ENCODE measurements at regions not wholly inside any gene's neighbourhood (a gene's known extent, or its start where the extent isn't known, plus 50 kb on each side); places are given as distances from the start of the nearest gene placed in this dataset.
"Not testable (repeated sequence)": the region's sequence is repeated elsewhere in the genome, so short reads cannot be mapped to it uniquely, and the experiment has no call there.

- DNase-seq, result no peak
Observed at GRCh38 chr1:58180537-58180936, 366.0 kb downstream of the OMA1 start.

GRCh38 chr1:58169160-58169559, 377.4 kb downstream of the OMA1 start:
- DNase-seq, result not testable (repeated sequence)

GRCh38 chr1:58167131-58167530, 379.4 kb downstream of the OMA1 start:
- not testable (repeated sequence) for DNase-seq

- DNase-seq, result no peak
Observed at GRCh38 chr1:58166417-58166816, 380.1 kb downstream of the OMA1 start.

GRCh38 chr1:58165073-58165472, 381.5 kb downstream of the OMA1 start:
- DNase-seq, result no peak

GRCh38 chr1:58162952-58163550, 383.5 kb downstream of the OMA1 start:
- DNase-seq, result no peak

GRCh38 chr1:58159434-58159830, 387.1 kb downstream of the OMA1 start:
- DNase-seq, result no peak

- DNase-seq, result no peak
Observed at GRCh38 chr1:58158506-58159433, 387.8 kb downstream of the OMA1 start.

GRCh38 chr1:58158016-58158415, 388.5 kb downstream of the OMA1 start:
- DNase-seq, result no peak

- no peak for DNase-seq
Observed at GRCh38 chr1:58157256-58157655, 389.3 kb downstream of the OMA1 start.

GRCh38 chr1:58156831-58157230, 389.7 kb downstream of the OMA1 start:
- no peak for DNase-seq

- no peak for DNase-seq
Observed at GRCh38 chr1:58156124-58156468, 390.4 kb downstream of the OMA1 start.

- no peak for DNase-seq
Observed at GRCh38 chr1:58155418-58156123, 391.0 kb downstream of the OMA1 start.

GRCh38 chr1:58154256-58154655, 392.3 kb downstream of the OMA1 start:
- no peak for DNase-seq

- no peak for DNase-seq
Observed at GRCh38 chr1:58152697-58153096, 393.8 kb downstream of the OMA1 start.

- DNase-seq, result no peak
Observed at GRCh38 chr1:58149271-58149812, 397.2 kb downstream of the OMA1 start.

- DNase-seq, result no peak
Observed at GRCh38 chr1:58144698-58145270, 401.7 kb downstream of the OMA1 start.

GRCh38 chr1:58143972-58144697, 402.4 kb downstream of the OMA1 start:
- no peak for DNase-seq

GRCh38 chr1:58136387-58136786, 410.1 kb downstream of the OMA1 start:
- DNase-seq, result no peak

- no peak for DNase-seq
Observed at GRCh38 chr1:58135821-58136321, 410.7 kb downstream of the OMA1 start.

GRCh38 chr1:58133562-58133961, 413.0 kb downstream of the OMA1 start:
- no peak for DNase-seq

- DNase-seq, result no peak
Observed at GRCh38 chr1:58123051-58123450, 423.5 kb downstream of the OMA1 start.

Measured in stimulated activated naive CD4-positive, alpha-beta T cell treated with Interleukin-2 at 50 U/mL for 16 hours (primary cell).